HUES48 (cell line): ENCODE measurements at regions not wholly inside any gene's neighbourhood (a gene's known extent, or its start where the extent isn't known, plus 50 kb on each side); places are given as distances from the start of the nearest gene placed in this dataset.

Experiments
- H3K27ac ChIP-seq: one replicate; pipeline ENCODE4 v1.7.0; 2013; ENCODE audit warnings: low read depth, low read length, inconsistent platforms
- H3K27me3 ChIP-seq: 2 replicates; pipeline ENCODE4 v1.6.1; 2013; ENCODE audit warnings: mild to moderate bottlenecking, low read length; ENCODE audit not compliant: control insufficient read depth, insufficient read depth
- H3K36me3 ChIP-seq: 2 replicates; pipeline ENCODE4 v1.6.1; 2013; ENCODE audit warnings: low read length; ENCODE audit not compliant: control insufficient read depth, insufficient read depth
- H3K4me1 ChIP-seq: 2 replicates; pipeline ENCODE4 v1.6.1; 2013; ENCODE audit warnings: mild to moderate bottlenecking, low read length; ENCODE audit not compliant: control insufficient read depth, insufficient read depth
- H3K4me3 ChIP-seq: 2 replicates; pipeline ENCODE4 v1.5.1; 2013; ENCODE audit warnings: mild to moderate bottlenecking, low read depth, low read length
- H3K9ac ChIP-seq: 2 replicates; pipeline ENCODE4 v1.6.1; 2013; ENCODE audit warnings: mild to moderate bottlenecking, low read depth, low read length, moderate library complexity
- H3K9me3 ChIP-seq: 2 replicates; pipeline ENCODE4 v1.6.1; 2013; ENCODE audit warnings: low read length; ENCODE audit not compliant: control insufficient read depth, insufficient read depth

DNA sequence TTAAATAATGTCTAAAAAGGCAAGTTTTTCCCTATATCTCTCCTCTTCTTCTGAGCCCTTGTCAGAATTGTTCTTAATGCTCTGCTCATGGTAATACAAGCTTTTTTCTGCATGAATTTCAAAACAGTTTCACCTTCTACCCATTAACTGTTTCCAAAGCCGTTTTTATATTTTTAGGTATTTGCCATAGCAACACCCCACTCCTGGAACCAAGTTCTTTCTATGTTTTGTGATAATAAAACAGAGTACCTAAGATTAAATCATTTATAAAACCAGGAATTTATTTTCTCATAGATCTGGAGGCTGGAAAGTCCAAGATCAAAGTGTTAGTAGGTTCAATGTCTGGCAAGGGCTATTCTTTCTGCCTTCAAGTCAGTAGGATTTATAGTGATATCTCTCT lies 497.4 kb downstream of the ETS1 start:
- no peak overlapping the region for H3K27ac ChIP-seq
- H3K4me1 ChIP-seq: no peaks in the 10 kb centered on the region
- H3K27me3 ChIP-seq: no peaks in the 10 kb centered on the region
- H3K4me3 ChIP-seq: no peak overlapping the region
- H3K36me3 ChIP-seq: no peaks in the 10 kb centered on the region
- H3K9me3 ChIP-seq: peaks cover 14% of the 10 kb centered on the region; the same call in 1 of the 2 replicates
- H3K9ac ChIP-seq: no peak overlapping the region

DNA sequence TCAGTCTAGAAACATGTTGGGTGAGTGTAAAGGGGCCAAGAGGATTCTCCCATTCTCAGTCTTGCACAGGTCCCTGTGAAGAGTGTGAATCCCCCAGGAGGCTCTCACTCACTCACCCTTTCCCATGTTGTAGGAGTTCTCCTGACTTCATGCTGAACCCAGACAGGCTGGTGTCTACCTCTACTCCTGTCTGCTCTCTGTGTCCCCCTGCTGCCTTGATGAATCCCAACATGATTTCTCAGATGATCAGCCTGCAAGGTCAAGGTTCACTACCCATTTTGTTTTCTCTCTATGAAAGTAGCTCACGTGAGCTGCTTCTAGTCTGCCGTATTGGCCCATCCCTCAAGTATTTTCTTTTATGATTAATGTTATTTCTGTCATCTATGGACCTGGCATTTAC lies 500.6 kb downstream of the ETS1 start:
- Histone ChIP-seq H3K36me3 (no peaks in the 10 kb centered on the region), H3K4me1 (no peaks in the 10 kb centered on the region), H3K27me3 (no peaks in the 10 kb centered on the region), H3K9me3 (peaks cover 14% of the 10 kb centered on the region; the same call in 1 of the 2 replicates), H3K4me3 (no peak overlapping the region), H3K27ac (no peak overlapping the region), H3K9ac (no peak overlapping the region)

DNA sequence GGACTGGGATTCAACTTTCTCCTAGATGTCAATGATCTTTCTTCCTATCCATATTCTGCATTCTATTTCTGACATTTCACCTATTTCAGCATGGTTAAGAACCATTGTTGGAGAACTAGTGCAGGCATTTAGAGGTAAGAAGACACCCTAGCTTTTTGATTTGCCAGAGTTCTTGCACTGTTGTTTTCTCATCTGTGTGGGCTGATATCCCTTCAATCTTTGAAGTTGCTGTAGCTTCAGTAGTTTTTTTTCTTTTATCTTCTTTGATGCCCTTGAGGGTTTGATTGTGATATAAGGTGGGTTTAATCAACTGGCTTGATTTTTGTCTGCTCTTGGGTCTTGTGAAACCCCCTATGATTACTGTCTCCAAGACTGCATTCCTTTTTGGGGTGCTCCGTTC lies 502.1 kb downstream of the ETS1 start:
- no peaks in the 10 kb centered on the region for H3K4me1 ChIP-seq
- no peaks in the 10 kb centered on the region for H3K36me3 ChIP-seq
- H3K27ac ChIP-seq: no peak overlapping the region
- no peak overlapping the region for H3K4me3 ChIP-seq
- H3K9ac ChIP-seq: no peak overlapping the region
- H3K27me3 ChIP-seq: no peaks in the 10 kb centered on the region
- peaks cover 8% of the 10 kb centered on the region; the same call in 1 of the 2 replicates for H3K9me3 ChIP-seq

DNA sequence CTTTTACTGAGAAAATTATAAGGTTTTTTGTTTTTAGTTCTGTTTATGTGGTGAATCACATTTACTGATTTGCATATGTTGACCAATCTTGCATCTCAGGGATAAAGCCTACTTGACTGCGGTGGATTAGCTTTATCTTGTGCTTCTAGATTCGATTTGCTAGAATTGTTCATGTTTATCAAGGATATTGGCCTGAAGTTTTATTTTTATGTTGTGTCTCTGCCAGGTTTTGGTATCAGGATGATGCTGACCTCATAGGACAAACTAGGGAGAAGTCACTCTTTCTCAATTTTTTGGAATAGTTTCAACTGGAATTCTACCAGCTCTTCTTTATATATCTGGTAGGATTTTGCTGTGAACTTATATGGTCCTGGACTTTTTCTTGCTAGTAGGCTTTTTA lies 504.8 kb downstream of the ETS1 start:
- H3K9ac ChIP-seq: no peak overlapping the region
- no peaks in the 10 kb centered on the region for H3K9me3 ChIP-seq
- H3K4me3 ChIP-seq: no peak overlapping the region
- H3K27me3 ChIP-seq: no peaks in the 10 kb centered on the region
- H3K27ac ChIP-seq: no peak overlapping the region
- no peaks in the 10 kb centered on the region for H3K36me3 ChIP-seq
- H3K4me1 ChIP-seq: no peaks in the 10 kb centered on the region

DNA sequence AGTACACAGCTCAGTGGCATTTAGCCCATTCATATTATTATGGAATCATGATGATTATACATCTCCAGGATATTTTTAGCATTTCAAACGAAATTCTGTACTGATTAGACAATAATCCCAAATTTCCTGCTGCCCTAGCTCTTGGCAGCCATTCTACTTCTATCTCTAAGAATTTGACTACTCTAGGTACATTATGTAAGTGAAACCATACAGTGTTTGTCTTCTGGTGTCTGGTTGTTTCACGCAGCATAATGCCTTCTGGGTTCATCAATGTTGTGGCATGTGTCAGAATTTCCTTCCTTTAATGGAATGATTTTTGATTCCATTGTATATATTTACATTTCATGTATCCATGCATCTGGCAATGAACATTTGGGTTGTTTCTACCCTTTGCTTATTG lies 517.7 kb downstream of the ETS1 start:
- no peak overlapping the region for H3K4me3 ChIP-seq
- H3K4me1 ChIP-seq: no peaks in the 10 kb centered on the region
- H3K36me3 ChIP-seq: no peaks in the 10 kb centered on the region
- H3K9me3 ChIP-seq: no peaks in the 10 kb centered on the region
- H3K27ac ChIP-seq: no peak overlapping the region
- no peak overlapping the region for H3K9ac ChIP-seq
- no peaks in the 10 kb centered on the region for H3K27me3 ChIP-seq

DNA sequence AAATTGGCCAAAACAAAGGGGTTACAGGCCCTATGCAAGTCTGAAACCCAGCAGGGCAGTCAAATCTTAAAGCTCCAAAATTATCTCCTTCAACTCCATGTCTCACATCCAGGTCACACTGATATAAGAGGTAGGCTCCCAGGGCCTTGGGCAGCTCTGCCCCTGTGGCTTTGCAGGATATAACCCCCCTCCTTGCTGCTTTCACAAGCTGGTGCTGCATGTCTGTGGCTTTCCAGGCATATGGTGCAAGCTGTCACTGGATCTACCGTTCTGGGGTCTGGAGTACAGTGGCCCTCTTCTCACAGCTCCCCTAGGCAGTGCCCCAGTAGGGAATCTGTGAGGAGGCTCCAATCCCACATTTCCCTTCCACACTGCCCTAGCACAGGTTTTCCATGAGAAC lies 519.6 kb downstream of the ETS1 start:
- Histone ChIP-seq H3K4me1 (no peaks in the 10 kb centered on the region), H3K36me3 (no peaks in the 10 kb centered on the region), H3K4me3 (no peak overlapping the region)

DNA sequence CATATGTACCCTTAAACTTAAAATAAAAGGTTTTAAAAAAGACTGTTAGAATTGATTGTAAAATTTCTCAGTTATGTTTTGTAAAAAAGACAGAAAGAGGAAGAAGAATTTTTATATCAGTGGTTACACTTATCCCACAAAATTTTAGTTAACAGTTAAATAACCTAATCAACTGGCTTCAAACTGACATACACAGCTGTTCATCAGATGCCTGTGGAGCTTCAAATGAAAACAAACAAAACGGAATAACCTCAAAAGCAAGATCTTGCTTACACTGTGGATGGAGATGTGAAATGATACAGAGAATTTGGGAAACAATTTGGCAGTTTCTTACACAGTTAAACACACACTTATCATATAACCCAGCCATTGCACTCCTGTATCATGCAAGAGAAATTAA lies 521.0 kb downstream of the ETS1 start:
- Histone ChIP-seq H3K27me3 (no peaks in the 10 kb centered on the region), H3K9ac (no peak overlapping the region), H3K27ac (no peak overlapping the region), H3K9me3 (no peaks in the 10 kb centered on the region), H3K4me1 (0 out of 2 replicates have a peak, but pooled peaks cover 3% of the 10 kb centered on the region), H3K4me3 (no peak overlapping the region), H3K36me3 (no peaks in the 10 kb centered on the region)

More for the DNA sequence above, 519.6 kb downstream of the ETS1 start:
- H3K9me3 ChIP-seq: no peaks in the 10 kb centered on the region
- no peak overlapping the region for H3K27ac ChIP-seq
- no peaks in the 10 kb centered on the region for H3K27me3 ChIP-seq
- H3K9ac ChIP-seq: no peak overlapping the region

DNA sequence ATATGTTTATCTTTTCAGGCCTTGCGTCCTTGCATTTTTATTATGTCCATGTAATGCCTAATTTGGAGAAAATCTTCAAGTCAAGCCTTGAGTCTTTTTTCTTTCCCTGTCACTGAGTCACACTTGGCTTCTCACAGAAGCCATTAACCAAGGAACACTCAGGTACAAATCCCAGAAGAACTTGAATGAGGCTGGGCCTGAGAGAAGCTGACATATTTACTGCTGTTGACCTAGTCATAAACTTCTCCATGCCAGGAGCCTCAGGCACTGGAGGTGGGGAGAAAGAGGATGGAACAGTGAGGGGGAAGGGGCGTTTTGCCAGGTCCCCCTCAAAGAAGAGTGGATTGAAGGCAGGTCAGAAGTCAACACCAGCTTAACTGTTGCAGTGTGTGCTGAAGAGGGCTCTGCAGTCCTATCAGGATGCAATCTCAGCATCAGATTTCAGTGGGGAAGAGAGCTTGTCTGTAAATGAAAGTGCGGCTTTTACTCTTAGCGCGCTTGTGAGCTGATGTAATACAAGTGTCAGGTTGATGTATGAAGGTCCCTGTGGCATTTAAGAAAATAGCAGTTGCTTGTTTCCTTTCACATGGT lies 526.0 kb downstream of the ETS1 start:
- Histone ChIP-seq H3K9me3 (no peaks in the 10 kb centered on the region), H3K4me1 (0 out of 2 replicates have a peak, but pooled peaks cover 3% of the 10 kb centered on the region), H3K27ac (no peak overlapping the region), H3K36me3 (no peaks in the 10 kb centered on the region), H3K27me3 (no peaks in the 10 kb centered on the region), H3K4me3 (no peak overlapping the region), H3K9ac (no peak overlapping the region)

DNA sequence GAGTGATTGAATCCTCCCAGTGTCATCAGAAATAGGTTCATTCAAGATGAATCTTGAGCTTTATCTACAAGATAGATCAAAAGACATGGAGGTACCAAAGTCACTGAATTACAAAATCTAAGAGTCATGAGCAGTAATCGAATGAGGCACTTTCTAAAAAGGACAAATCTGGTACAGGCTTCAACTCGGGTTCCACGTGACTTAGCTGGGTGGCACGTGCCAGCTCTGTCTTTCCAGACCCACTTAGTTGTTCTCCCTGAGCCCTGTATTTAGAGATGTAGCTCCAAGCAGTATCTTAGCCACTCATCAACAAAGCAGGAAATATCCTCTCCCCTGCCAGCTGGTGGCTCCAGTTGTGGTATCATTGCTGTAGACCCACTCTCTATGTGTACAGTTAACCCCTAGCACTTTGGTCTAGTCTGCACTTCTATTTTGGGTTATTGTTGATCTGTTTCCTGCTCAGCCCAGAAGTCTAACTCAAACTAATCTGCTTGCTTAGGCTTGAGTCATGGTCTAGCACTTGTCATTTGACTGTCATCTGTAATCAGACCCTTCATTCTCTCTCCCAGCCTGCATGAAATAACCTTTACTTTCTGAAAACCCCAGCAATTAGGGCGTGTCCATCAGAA lies 528.7 kb downstream of the ETS1 start:
- H3K36me3 ChIP-seq: no peaks in the 10 kb centered on the region
- no peak overlapping the region for H3K27ac ChIP-seq
- no peaks in the 10 kb centered on the region for H3K9me3 ChIP-seq
- 0 out of 2 replicates have a peak, but pooled peaks cover 3% of the 10 kb centered on the region for H3K4me1 ChIP-seq
- H3K27me3 ChIP-seq: no peaks in the 10 kb centered on the region
- no peak overlapping the region for H3K9ac ChIP-seq
- no peak overlapping the region for H3K4me3 ChIP-seq

DNA sequence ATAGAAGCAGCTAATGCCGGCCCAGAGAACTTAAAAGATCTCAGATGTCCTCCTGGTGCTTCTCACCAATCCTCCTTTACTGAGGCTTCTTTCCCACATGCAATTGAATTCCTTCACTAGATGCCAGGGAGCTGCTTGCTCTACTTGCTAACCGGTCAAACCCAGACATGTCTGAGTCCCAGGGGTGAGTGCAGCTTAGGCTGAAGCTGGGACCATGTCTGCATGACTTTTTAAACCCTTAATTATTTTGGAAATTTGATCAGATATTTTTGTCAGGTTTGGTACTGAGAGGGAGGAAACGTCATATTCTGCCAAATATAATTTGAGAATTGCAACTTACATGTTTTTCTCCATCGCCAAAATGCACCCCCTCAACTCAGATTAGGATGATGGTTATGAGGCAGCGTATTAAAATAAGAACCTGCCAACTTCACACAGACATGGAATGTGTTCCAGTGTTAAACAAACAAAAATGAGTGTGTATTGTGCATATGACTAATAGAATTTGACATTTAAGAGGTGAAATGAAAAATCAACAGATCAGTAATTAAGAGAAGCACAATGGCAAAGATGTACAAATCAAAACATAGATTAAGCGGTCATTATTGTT lies 529.5 kb downstream of the ETS1 start:
- no peaks in the 10 kb centered on the region for H3K36me3 ChIP-seq
- no peaks in the 10 kb centered on the region for H3K27me3 ChIP-seq
- H3K4me3 ChIP-seq: no peak overlapping the region
- H3K9ac ChIP-seq: no peak overlapping the region
- no peak overlapping the region for H3K27ac ChIP-seq
- 0 out of 2 replicates have a peak, but pooled peaks cover 3% of the 10 kb centered on the region for H3K4me1 ChIP-seq
- H3K9me3 ChIP-seq: no peaks in the 10 kb centered on the region

DNA sequence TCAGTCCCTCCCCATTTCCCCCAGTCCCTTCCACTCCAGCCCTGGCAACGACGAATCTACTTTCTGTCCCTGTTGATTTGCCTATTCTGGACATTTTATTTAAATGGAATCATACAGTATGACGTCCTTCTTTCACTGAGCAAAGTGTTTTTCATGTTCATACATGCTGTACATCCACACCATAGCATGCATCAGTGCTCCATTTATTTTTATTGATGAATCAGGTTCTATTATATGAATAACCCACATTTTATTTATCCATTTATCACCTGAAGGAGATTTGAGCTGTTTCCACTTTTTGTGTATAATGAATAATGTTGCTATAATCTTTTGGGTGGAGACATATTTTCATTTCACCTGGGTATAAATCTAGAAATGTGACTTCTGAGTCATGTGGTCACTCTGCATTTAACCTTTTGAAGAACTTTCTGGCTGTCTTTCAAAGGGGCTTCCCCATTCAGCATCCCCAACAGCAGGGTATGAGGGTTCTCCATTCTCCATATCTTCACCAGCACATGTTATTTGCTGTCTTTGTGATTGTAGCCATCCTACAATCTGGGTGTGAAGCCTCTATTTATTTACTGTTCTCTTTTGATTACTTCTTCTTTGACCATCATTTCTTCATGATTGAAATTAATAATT lies 531.7 kb downstream of the ETS1 start:
- no peaks in the 10 kb centered on the region for H3K27me3 ChIP-seq
- no peak overlapping the region for H3K27ac ChIP-seq
- no peak overlapping the region for H3K4me3 ChIP-seq
- no peaks in the 10 kb centered on the region for H3K9me3 ChIP-seq
- no peak overlapping the region for H3K9ac ChIP-seq
- H3K36me3 ChIP-seq: no peaks in the 10 kb centered on the region
- H3K4me1 ChIP-seq: no peaks in the 10 kb centered on the region
